Left forelimb (tissue), 1 donor: ENCODE measurements at regions not wholly inside any gene's neighbourhood (a gene's known extent, or its start where the extent isn't known, plus 50 kb on each side); places are given as distances from the start of the nearest gene placed in this dataset.

ENCODE experiments used
- DNase-seq: peaks from one replicate; pipeline ENCODE4 v3.0.0-alpha.2; 2018; ENCODE audit warnings: low spot score

DNA sequence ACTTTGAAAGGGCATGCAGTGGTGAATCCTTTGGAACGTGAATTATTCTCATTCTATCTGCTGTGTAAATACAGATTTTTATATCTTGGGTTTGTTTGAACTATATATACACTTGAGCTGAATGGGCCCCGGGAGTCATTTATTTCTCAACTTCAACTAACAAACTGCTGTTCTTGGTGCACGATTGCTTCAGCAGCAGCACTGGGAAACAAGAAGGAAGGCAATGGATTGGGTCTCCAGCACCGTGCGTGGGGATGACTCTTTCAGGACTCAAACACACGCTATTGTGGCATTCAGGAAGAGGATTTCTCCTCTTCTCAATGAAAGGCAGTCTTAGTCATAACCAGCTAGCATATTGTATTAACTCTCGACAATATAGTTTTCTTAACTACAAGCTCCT is 226.0 kb upstream of the NFE2L3 start:
- DNase-seq = no peak

DNA sequence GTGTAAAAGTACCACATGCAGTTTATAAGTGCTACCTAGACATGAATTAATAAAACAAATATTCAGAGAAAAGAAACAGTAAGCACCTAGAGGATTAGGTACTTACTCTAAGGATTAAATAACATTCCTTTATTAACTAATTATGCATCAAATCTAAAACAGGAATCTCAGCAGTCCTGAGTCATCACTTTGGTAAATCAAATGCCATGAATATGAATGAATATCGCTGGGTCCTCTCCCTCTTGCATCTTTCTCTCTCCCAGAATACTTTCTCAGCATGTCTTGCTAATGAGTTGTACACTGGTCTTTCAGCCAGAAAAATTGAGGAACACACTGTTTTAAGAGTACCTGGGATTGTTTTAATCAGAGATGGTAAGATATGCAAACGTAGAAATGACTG is 225.5 kb upstream of the NFE2L3 start:
- no peak for DNase-seq

- no peak for DNase-seq
Observed at GRCh38 chr7:25926891-25927625, 224.9 kb upstream of the NFE2L3 start.

DNA sequence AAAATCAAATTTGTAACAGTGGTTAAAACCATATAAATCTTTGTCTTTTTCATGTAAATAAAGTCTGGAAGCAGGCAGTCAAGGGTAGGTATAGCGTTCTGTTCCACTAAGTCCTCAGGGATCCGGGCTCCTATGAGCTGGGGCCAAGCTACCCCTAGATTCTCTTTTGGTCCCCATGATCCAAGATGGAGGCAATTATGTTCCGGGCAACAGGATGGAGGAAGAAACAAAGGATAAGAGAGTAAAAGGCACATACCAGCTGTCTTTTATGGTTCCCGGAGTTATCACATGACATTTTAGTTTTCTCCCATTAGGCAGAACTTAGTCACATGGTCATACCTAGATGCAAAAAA is 224.4 kb upstream of the NFE2L3 start:
- DNase-seq = no peak

GRCh38 chr7:25928549-25929330 is 223.3 kb upstream of the NFE2L3 start:
- no peak for DNase-seq

GRCh38 chr7:25929448-25929847 is 222.6 kb upstream of the NFE2L3 start:
- DNase-seq = no peak

- no peak for DNase-seq
Observed at GRCh38 chr7:25930492-25931048, 221.4 kb upstream of the NFE2L3 start.

DNA sequence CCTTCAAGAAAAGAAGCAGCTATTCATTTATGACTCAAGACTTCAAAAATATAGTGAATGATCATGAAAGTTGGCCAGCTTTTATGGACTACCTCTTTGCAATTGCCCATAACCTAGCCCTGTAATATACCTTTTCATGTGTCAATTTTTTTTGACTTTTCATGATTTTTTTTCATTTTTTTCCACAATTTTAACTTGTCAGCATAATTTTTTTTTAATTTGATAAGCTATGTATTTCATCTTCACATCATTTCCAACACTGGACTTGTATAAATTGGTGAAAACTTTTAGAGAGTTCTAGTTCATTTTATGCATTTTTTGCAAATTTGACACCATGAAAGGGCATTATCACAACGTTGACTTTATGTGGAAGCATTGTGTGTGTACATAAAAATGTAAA is 220.8 kb upstream of the NFE2L3 start:
- DNase-seq = no peak

DNA sequence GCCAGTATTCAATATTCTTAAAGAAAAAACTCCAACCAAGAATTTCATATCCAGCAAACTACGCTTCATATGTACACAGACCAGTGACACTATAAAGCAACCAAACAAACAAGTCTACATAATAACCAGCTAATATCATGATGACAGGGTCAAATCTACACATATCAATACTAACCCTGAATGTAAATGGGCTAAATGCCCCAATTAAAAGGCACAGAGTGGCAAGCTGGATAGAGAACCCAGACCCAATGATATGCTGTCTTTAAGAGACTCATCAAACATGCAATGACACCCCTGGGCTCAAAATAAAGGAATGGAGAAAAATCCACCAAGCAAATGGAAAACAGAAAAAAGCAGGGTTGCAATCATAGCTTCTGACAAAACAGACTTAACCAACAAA is 218.1 kb upstream of the NFE2L3 start:
- no peak for DNase-seq

DNA sequence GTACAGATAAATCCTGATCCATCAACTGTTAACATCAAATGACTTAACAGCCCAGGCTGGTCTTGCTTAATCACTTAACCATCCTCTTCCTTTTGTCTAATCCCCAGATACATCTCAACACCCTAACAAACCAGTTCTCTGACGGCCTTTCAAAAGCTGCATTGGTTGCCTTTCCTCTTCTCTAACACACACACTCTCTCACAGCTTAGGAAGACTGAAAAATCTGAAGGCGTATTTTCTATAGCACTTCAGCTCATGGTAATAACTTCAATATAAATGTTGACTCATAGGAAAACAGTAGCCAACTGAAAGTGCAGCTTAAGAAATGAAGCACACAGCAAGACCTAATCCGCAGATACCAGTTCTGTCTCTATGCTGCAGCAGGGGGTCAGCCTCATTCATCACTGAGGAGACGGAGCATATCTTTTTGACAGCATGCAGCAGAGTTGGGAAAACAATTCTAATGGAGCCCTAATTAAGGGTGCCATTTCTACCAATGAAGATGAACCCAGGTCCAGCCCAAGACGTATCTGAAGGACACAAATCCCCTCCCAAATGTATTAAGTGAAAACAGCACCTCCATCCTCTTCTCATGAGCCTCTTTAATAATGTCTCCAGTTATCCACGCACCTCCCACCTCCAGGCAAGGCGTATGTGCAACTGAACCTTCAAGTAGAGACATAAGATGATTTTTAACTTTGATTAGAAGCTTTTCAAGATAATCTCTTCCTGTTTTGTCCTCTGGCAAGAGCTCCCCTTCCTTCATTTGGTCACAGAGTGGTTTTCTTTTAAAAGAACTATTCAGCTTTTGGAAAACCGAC is 211.7 kb upstream of the NFE2L3 start:
- DNase-seq = no peak

- DNase-seq = no peak
Observed at GRCh38 chr7:25944777-25945515, 207.1 kb upstream of the NFE2L3 start.

- no peak for DNase-seq
Observed at GRCh38 chr7:25945608-25946007, 206.4 kb upstream of the NFE2L3 start.

- no peak for DNase-seq
Observed at GRCh38 chr7:25946181-25946580, 205.8 kb upstream of the NFE2L3 start.

DNA sequence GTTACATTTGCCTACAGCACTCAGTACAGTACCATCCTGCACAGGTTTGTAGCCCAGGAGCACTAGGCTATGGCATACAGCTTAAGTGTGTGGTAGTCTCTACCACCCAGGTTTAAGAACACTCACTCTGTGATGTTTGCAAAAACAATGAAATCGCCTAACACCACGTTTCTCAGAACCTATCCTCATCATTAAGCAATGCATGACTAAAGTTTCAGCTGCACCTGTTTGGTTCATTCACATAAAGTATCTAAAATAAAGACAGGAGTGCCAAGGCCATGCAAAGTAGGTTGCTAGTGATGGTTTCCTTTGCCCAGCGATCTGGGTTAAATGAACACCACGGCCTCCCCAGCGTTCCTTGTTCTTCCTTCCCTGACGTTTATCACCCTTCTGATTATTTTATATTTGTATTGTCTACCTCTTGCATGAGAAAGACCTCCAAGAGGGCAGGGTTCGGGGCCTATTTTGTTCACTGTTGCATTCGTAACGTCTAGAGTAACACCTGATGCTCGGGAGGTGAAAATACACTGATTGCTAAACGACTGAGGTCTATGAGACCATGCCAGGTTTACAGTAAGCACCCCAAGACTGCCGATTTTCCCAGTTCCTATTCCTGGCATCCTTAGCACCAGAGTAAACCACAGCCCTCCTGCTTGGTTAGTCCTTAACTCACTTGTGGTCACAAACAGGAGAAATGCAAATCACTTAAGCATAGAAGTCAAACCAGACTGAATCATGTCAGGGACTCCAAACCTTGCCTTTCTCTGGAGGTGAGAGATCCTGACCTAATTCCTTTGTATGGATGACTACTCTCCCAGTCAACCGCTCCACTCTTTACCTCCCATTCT is 204.1 kb upstream of the NFE2L3 start:
- no peak for DNase-seq

GRCh38 chr7:25949736-25950487 is 202.1 kb upstream of the NFE2L3 start:
- DNase-seq = no peak

GRCh38 chr7:25950488-25951413 is 201.2 kb upstream of the NFE2L3 start:
- DNase-seq = peak; percentile 94

DNA sequence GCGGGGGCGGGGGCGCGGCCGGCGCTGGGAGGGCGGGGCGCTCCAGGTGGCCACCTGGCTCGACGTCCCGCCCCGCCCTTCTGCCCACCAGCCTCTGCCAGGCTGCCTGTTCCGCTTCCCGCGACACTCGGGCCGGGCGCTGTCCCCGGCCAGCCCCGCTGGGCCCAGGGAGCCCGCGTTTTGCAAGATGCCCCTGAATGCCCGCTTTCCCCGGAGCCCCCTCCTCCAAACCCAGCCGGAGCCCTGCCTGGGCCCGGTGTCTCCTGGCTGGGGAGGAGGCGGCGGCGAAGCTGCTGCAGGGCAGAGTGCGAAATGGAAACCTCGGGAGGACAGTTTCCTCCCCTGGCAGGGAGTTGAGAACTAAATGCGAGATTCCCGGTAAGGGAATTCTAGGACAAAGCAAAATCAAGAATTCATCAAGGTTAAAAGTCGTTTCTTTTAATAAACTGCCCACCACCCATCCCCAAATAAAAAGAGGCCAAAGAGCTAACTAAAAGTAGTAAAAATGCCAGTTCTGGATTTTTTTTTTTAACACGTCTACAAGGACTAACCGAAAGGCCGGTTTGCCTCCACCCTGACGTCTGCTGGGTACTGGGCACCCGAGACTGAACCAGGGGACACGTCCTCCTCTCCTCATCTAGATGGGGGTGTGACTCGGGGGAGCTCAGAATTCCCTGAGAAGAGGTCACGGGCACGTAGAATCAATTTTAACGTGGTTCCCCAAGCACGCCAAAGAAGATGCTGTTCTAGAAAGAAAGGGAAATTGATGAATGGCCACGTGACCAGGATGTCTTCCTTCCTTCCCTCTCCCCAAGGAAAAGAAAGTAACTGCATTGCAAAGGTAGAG is 200.4 kb upstream of the NFE2L3 start:
- no peak for DNase-seq
